IMR-90 (cell line): ENCODE measurements at regions not wholly inside any gene's neighbourhood (a gene's known extent, or its start where the extent isn't known, plus 50 kb on each side); places are given as distances from the start of the nearest gene placed in this dataset.

Experiments used
- ATAC-seq: fragments of 200-7000 bp; cut with Tn5 transposase; 2 replicates; pipeline ENCODE4 v1.9.1; 2020; ENCODE audit warnings: low read depth, mild to moderate bottlenecking, moderate library complexity
- BruUV-seq: library from RNA; stranded (reverse); fragments of 400-500 nt; replicated peaks from 2 replicates; lab custom pipeline; 2021; lab: Mats Ljungman, UMichigan
- CTCF ChIA-PET: fragments of 300-600 bp; formaldehyde crosslinking; extraction: SDS; loops from one replicate; lab custom pipeline; 2021; ENCODE audit warnings: antibody characterized with exemption; lab: Yijun Ruan, JAX
- POLR2A ChIA-PET: fragments of 300-600 bp; sonication (Branson Sonifier 250); formaldehyde crosslinking; loops from one replicate; lab custom pipeline; 2022; ENCODE audit warnings: antibody characterized with exemption; ENCODE audit not compliant: unreplicated experiment; lab: Charles Lee
- DNase-seq: peaks from one replicate; pipeline ENCODE4 v3.0.0; 2013
- H2AFZ ChIP-seq: replicated peaks from 2 replicates; pipeline ENCODE3; 2013; ENCODE audit warnings: low read length, mild to moderate bottlenecking; ENCODE audit not compliant: poor library complexity
- H2AK5ac ChIP-seq: 2 replicates; pipeline ENCODE4 v1.6.1; 2013; ENCODE audit warnings: low read depth, low read length, inconsistent platforms
- H2AK9ac ChIP-seq: replicated peaks from 2 replicates; pipeline ENCODE3; 2013; ENCODE audit warnings: mild to moderate bottlenecking, low read depth, low read length, moderate library complexity; ENCODE audit not compliant: poor library complexity
- H2BK120ac ChIP-seq: 2 replicates; pipeline ENCODE4 v1.6.1; 2013; ENCODE audit warnings: low read depth, low read length, inconsistent platforms
- H2BK15ac ChIP-seq: 3 replicates; pipeline ENCODE4 v1.6.1; 2013; ENCODE audit warnings: low read depth, low read length, inconsistent platforms
- H2BK20ac ChIP-seq: 2 replicates; pipeline ENCODE4 v1.6.1; 2013; ENCODE audit warnings: low read depth, mild to moderate bottlenecking, inconsistent platforms, low read length, moderate library complexity
- H2BK5ac ChIP-seq: 2 replicates; pipeline ENCODE4 v1.6.1; 2013; ENCODE audit warnings: mild to moderate bottlenecking, low read depth, low read length, inconsistent platforms; ENCODE audit not compliant: poor library complexity, severe bottlenecking
- H3K14ac ChIP-seq: replicated peaks from 2 replicates; pipeline ENCODE4 v1.6.1; 2013; ENCODE audit warnings: low read depth, low read length, inconsistent platforms
- H3K18ac ChIP-seq: 2 replicates; pipeline ENCODE4 v1.6.1; 2013; ENCODE audit warnings: low read depth, low read length, control low read depth
- H3K23ac ChIP-seq: 2 replicates; pipeline ENCODE4 v1.6.1; 2013; ENCODE audit warnings: low read depth, low read length, inconsistent platforms
- H3K27ac ChIP-seq: 2 replicates; pipeline ENCODE4 v1.5.1; 2013; ENCODE audit warnings: mild to moderate bottlenecking, control low read depth, low read length; ENCODE audit not compliant: insufficient read depth
- H3K27me3 ChIP-seq: 2 replicates; pipeline ENCODE4 v1.6.1; 2013; ENCODE audit warnings: low read length; ENCODE audit not compliant: control insufficient read depth, insufficient read depth
- H3K36me3 ChIP-seq: 2 replicates; pipeline ENCODE4 v1.6.1; 2013; ENCODE audit warnings: low read length, mixed read lengths; ENCODE audit not compliant: control insufficient read depth, insufficient read depth
- H3K4ac ChIP-seq: 2 replicates; pipeline ENCODE4 v1.6.1; 2013; ENCODE audit warnings: low read depth, low read length, inconsistent platforms
- H3K4me1 ChIP-seq: 2 replicates; pipeline ENCODE4 v1.6.1; 2013; ENCODE audit warnings: low read length, mixed read lengths; ENCODE audit not compliant: control insufficient read depth, insufficient read depth
- H3K4me2 ChIP-seq: 2 replicates; pipeline ENCODE4 v1.6.1; 2013; ENCODE audit warnings: low read depth, mild to moderate bottlenecking, control low read depth, low read length, moderate library complexity
- H3K4me3 ChIP-seq: 2 replicates; pipeline ENCODE4 v1.5.1; 2013; ENCODE audit warnings: low read depth, mild to moderate bottlenecking, control low read depth, low read length, moderate library complexity; ENCODE audit not compliant: insufficient read depth
- H3K56ac ChIP-seq: 2 replicates; pipeline ENCODE4 v1.6.1; 2013; ENCODE audit warnings: low read length, inconsistent platforms; ENCODE audit not compliant: insufficient read depth; ENCODE audit errors: extremely low read depth
- H3K79me1 ChIP-seq, 2 experiments: 2 replicates each; pipeline ENCODE4 v1.6.1; 2013; ENCODE audit warnings: low read length in 2 of 2, inconsistent platforms in 1 of 2, low read depth in 1 of 2
- H3K9ac ChIP-seq: 2 replicates; pipeline ENCODE4 v1.6.1; 2013; ENCODE audit warnings: low read depth, low read length, control low read depth
- H3K9me1 ChIP-seq: 2 replicates; pipeline ENCODE4 v1.6.1; 2013; ENCODE audit warnings: low read length, inconsistent platforms; ENCODE audit not compliant: insufficient read depth
- H3K9me3 ChIP-seq: 2 replicates; pipeline ENCODE4 v1.6.1; 2013; ENCODE audit warnings: low read length; ENCODE audit not compliant: control insufficient read depth, insufficient read depth
- H4K20me1 ChIP-seq: 2 replicates; pipeline ENCODE4 v1.6.1; 2013; ENCODE audit warnings: low read length, inconsistent platforms; ENCODE audit not compliant: insufficient read depth
- H4K5ac ChIP-seq: 2 replicates; pipeline ENCODE4 v1.6.1; 2013; ENCODE audit warnings: mild to moderate bottlenecking, low read depth, low read length, control low read depth
- H4K8ac ChIP-seq, 2 experiments: 2 replicates each; pipeline ENCODE4 v1.6.1; 2013; ENCODE audit warnings: low read depth in 2 of 2, low read length in 2 of 2, control low read depth in 1 of 2, inconsistent platforms in 1 of 2
- H4K91ac ChIP-seq: 2 replicates; pipeline ENCODE4 v1.6.1; 2013; ENCODE audit warnings: low read depth, low read length, inconsistent platforms; ENCODE audit not compliant: insufficient read depth
- CEBPB ChIP-seq: IDR thresholded peaks from 2 replicates; pipeline ENCODE4 v1.6.1; 2012; ENCODE audit warnings: low read depth, low read length, improper control_type of control experiment
- CHD1 ChIP-seq: IDR thresholded peaks from 2 replicates; pipeline ENCODE4 v1.6.1; 2012; ENCODE audit warnings: low read depth, low read length, improper control_type of control experiment
- CTCF ChIP-seq: conservative IDR thresholded peaks from 2 replicates; pipeline ENCODE4 v1.5.1; 2012; ENCODE audit warnings: mild to moderate bottlenecking, low read depth, low read length, improper control_type of control experiment
- FOS ChIP-seq: fragments of 150-350 bp; IDR thresholded peaks from 2 replicates; pipeline ENCODE4 v1.6.1; 2016; ENCODE audit warnings: low read depth, low read length
- MAFK ChIP-seq: IDR thresholded peaks from 2 replicates; pipeline ENCODE4 v1.6.1; 2012; ENCODE audit warnings: low read depth, low read length, improper control_type of control experiment
- MAZ ChIP-seq: IDR thresholded peaks from 2 replicates; pipeline ENCODE4 v1.6.1; 2012; ENCODE audit warnings: low read depth, mild to moderate bottlenecking, low read length, improper control_type of control experiment, moderate library complexity, borderline replicate concordance
- POLR2A ChIP-seq: IDR thresholded peaks from 2 replicates; pipeline ENCODE4 v1.6.1; 2012; ENCODE audit warnings: mild to moderate bottlenecking, low read depth, low read length
- RAD21 ChIP-seq: IDR thresholded peaks from 2 replicates; pipeline ENCODE4 v1.6.1; 2012; ENCODE audit warnings: low read length, improper control_type of control experiment
- RCOR1 ChIP-seq: IDR thresholded peaks from 2 replicates; pipeline ENCODE4 v1.6.1; 2012; ENCODE audit warnings: mild to moderate bottlenecking, low read length, improper control_type of control experiment; ENCODE audit not compliant: insufficient replicate concordance
- RFX5 ChIP-seq: IDR thresholded peaks from 2 replicates; pipeline ENCODE4 v1.8.0; 2012; ENCODE audit warnings: low read depth, mild to moderate bottlenecking, low read length, moderate library complexity
- SMC3 ChIP-seq: fragments of 150-350 bp; IDR thresholded peaks from 2 replicates; pipeline ENCODE4 v1.6.1; 2016; ENCODE audit warnings: low read depth, mild to moderate bottlenecking, antibody characterized with exemption, low read length, moderate library complexity
- USF2 ChIP-seq: fragments of 150-350 bp; IDR thresholded peaks from 2 replicates; pipeline ENCODE4 v1.6.1; 2017; ENCODE audit warnings: mild to moderate bottlenecking, antibody characterized with exemption, low read length, low read depth
- WGBS, 2 experiments: methylation state at CpG; one replicate each; pipeline versions ENCODE4 v1.1.5 to v1.1.7; 2013; ENCODE audit warnings: missing lambda C conversion rate in 2 of 2; ENCODE audit not compliant: insufficient read length in 1 of 2; ENCODE audit errors: extremely low coverage in 2 of 2; 5-methylcytosine and 5-hydroxymethylcytosine counted together
- dilution Hi-C: fragments of 300-500 bp; cut with HindIII; formaldehyde crosslinking; loops from one replicate; pipeline ENCODE4 v1.14.3; 2018; ENCODE audit warnings: low sequenced_read_pairs; ENCODE audit not compliant: unreplicated experiment
- in situ Hi-C: fragments of 300-500 bp; cut with MboI; formaldehyde crosslinking; loops from 3 replicates; pipeline ENCODE4 v1.14.3; 2019; ENCODE audit warnings: low sequenced_read_pairs, inconsistent platforms, mixed read lengths
- intact Hi-C: fragments of 100-400 bp; cut with micrococcal nuclease; formaldehyde crosslinking; loops from 2 replicates; pipeline ENCODE4 v1.10.0; 2022

- dilution Hi-C loops = no loop called here
- no peaks in the 10 kb centered on the region for H3K9me1 ChIP-seq
- intact Hi-C loops = no loop called here
- no peaks in the 10 kb centered on the region for H3K4me1 ChIP-seq
- no peak overlapping the region for H2AK5ac ChIP-seq
- H3K4me2 ChIP-seq = no peak overlapping the region
- H3K9ac ChIP-seq = no peak overlapping the region
- H3K9me3 ChIP-seq = no peaks in the 10 kb centered on the region
- H3K56ac ChIP-seq = no peak overlapping the region
- H3K18ac ChIP-seq = no peak overlapping the region
- H2BK15ac ChIP-seq = no peak overlapping the region
- no peak overlapping the region for H2BK5ac ChIP-seq
- TF ChIP-seq MAFK (no peak), SMC3 (no peak), CHD1 (no peak), CTCF (no peak), RFX5 (no peak), RAD21 (no peak), MAZ (no peak), RCOR1 (no peak), CEBPB (no peak), FOS (no peak), USF2 (no peak), POLR2A (no peak)
- in situ Hi-C loops = no loop called here
- H2AFZ ChIP-seq = no peak overlapping the region
- H3K4me3 ChIP-seq = no peak overlapping the region
- H3K14ac ChIP-seq = no peak overlapping the region
- H4K8ac ChIP-seq = no peak overlapping the region
- no peak for DNase-seq
- H3K79me1 ChIP-seq = no peaks in the 10 kb centered on the region
- H2BK20ac ChIP-seq = no peak overlapping the region
- no CpG with 5 or more reads among the region's 2 CpGs for WGBS, 2 experiments
- CTCF ChIA-PET = no interaction called here
- H4K5ac ChIP-seq = no peak overlapping the region
- H4K91ac ChIP-seq = no peak overlapping the region
- no peak overlapping the region for H3K4ac ChIP-seq
- no peak overlapping the region for H3K23ac ChIP-seq
- POLR2A ChIA-PET = no interaction called here
- no peaks in the 10 kb centered on the region for H3K36me3 ChIP-seq
- no peak overlapping the region for H2BK120ac ChIP-seq
- H4K20me1 ChIP-seq = no peaks in the 10 kb centered on the region
- H2AK9ac ChIP-seq = no peak overlapping the region
- no TSS peak for BruUV-seq
- H3K27ac ChIP-seq = no peak overlapping the region
- no peaks in the 10 kb centered on the region for H3K27me3 ChIP-seq
- no peak for ATAC-seq
Observed at GRCh38 chr6:97865612-97866011, 582.6 kb upstream of the MMS22L start.
